Amniotic epithelial cell (primary cell): ENCODE measurements at regions not wholly inside any gene's neighbourhood (a gene's known extent, or its start where the extent isn't known, plus 50 kb on each side); places are given as distances from the start of the nearest gene placed in this dataset.
"Not testable (repeated sequence)": the region's sequence is repeated elsewhere in the genome, so short reads cannot be mapped to it uniquely, and the experiment has no call there.

Experiments used
- DNase-seq: peaks from one replicate; pipeline ENCODE4 v3.0.0-alpha.2; 2010; ENCODE audit warnings: low read depth

DNA sequence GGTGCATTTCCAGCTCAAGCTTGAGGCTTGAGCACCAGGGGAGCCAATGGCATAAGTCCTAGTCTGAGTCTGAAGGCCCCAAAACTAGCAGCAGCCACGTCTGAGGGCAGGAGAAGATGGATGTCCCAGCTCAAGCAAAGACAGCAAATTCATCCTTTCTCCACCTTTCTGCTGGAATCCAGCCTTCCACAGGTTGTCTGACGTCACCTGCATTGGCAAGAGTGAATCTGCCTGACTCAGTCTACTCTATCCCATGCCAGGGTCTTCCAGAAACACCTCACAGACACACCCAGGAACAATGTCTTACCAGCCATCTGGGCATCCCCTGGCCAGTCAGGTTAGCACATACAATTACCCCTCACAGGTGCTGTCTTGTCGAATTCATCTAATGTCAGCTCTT lies 76.2 kb upstream of the SOX11 start:
- DNase-seq: no peak

DNA sequence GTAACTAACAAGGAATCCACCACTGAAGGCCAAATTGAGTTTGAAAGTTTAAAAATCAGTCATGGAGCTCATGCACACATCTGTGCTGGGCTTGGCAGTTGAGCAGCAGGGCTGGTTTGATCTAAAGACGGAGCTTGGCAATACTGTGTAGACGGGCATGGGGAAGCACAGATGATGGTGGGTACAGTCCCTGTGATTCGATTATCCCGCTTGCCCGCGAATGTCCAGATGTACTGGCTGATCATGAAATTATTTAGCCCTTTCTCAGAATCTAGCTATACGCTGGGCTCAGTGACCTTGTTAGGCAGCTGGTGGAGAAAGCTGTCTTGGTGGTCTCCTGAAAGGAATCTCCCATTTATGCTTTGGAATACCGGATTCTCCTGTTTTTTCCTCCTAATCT lies 74.8 kb upstream of the SOX11 start:
- DNase-seq: no peak

DNA sequence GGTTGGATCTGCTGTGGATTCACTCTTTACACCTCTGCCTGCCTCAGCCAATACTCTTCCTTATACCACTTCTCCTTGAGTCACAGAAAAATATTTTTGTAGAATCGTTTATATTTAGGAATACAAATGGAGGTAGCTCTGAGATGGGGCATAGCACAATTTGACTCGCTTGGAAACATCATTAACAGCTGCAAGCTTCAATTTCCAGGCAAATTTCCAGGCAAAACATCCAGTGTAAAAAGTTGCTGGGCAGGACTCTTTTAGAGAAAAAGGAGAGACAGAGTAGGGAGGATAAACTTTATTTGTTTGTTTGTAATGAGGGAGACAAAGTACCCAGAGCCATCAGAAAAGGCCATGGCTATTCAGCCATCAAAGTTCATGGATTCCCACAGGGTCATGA lies 74.4 kb upstream of the SOX11 start:
- no peak for DNase-seq

DNA sequence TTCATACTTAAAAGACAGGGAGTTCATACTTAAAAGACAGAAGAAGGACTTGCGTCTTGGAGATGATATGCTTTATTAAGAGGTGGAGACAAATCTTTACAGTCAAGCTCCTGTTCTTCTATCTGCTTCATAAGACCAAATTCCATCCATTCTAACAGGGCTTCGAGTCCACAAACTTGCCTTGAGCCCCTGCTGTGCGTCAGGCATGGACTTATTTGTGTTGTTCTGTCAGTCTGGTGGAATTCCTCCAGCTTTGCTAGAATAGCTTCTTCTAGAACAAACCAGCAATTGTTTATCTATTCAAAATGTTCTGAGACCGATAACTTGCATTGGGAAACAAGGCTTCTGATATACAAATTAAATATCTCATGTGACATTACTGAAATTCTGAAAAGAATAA lies 73.9 kb upstream of the SOX11 start:
- DNase-seq: no peak

DNA sequence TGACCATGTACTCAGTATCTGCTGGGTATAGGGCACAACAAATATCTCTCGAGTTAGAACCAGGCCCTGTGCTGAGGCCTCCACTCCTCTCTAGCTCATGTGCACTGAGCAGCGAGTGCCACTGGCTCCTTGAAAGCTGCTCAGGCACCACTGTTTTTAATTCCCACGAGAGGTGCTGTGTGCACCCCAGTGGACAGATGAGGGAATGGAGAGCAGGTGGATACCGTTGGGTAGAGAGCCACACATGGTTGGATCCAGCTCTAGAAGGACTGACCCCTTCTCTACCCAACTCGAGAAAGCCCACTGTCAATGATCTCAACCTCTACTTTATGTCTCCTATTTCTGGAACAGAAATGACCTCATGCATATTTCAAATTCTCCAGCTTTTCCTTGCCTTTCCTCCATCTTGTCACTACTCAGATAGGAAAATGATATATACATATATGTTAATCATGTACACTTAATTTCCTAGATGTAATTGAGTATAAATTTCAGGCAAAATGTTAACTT lies 66.6 kb upstream of the SOX11 start:
- DNase-seq: not testable (repeated sequence)

DNA sequence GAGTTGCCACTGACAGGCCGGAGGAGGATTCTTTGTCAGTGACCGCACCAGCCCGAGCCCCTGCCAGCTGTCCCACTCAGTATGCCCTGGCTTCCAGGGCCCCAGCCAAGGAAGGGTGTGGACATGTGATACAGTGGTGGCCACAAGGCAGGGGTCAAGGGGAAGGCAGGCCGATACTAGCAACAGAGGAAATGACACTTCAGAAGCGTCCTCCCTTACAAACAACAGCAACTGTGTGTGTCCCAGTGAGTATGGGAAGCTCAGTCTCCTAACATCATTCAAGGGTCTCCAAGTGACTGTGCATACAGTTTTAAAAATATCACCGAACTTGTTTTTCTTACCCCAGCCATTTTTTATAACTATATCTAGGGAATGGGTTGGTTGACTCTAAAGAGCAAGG lies 63.7 kb upstream of the SOX11 start:
- DNase-seq: not testable (repeated sequence)

DNA sequence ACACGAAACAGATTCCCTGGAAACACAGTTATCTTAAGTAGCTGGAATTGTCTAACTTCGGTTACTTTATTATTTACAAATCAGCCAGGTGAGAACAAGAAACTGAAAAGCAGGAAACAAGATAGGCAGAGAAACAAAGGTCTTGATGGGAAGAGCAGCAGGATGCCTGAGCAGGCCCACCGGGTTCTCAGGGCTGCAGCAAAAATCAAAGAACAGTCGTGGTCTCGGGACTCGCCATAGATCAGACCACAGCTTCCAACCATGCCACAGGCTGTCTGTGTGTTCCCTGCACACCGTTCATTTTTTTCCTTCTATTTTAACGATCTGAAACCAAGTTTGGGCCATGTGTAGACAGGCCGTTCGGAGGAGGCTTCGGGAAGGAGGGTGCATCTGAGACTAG lies 62.7 kb upstream of the SOX11 start:
- not testable (repeated sequence) for DNase-seq

DNA sequence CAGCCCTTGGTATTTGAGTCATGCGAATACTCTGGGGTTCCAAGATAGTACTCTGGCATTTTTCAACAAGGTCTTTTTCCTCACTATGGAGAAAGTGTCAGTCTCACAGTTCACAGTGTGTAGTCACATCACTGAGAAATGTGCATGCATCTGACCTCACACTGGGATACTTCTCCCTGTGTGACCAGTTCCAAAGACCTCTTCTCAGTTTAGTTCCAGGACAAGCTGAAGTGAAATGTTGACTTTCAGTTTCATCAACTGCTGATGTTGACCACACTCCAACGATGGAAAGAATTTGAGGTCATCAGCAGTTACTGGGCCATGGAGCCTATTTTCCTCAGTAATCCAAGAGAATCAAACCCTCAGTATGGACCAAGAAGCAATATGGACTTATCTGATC lies 55.1 kb upstream of the SOX11 start:
- not testable (repeated sequence) for DNase-seq
